ENCODE measurements at regions not wholly inside any gene's neighbourhood (a gene's known extent, or its start where the extent isn't known, plus 50 kb on each side); places are given as distances from the start of the nearest gene placed in this dataset.
"Not testable (repeated sequence)": the region's sequence is repeated elsewhere in the genome, so short reads cannot be mapped to it uniquely, and the experiment has no call there.

DNA sequence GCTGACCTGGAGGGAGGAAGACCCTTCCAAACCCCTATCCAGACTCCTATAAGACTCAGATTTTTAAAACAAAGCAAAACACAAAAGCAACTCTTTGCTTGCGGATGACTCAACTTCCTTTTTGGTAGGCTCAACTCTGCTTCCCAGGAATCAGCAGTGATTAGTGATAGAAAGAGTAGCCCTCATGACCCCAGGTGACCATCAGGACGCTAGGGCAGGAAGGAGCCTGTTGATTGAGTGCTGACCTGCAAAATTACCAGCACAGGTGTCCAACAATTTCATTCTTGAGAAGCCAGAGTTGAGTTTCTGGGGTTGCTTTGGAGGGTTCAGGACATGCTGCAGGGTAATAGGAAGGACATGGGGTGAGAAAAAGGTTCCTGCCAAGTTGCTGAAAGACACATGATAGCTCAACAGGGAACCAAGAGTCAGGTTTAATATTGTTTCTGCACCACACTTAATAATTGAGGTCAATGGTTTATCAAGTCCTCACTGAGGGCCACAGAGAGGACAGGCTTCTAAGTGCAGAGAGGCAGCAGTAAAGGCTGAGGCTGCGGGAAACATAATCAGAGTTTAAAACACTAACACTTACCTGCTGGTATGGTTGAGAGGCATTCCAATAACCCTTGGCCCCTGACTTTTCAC is 67.4 kb upstream of the BMP2 start:
- peaks cover 22% of the 10 kb centered on the region; the same call in 1 of the 2 replicates for H3K4me1 ChIP-seq (ENCODE audit: insufficient read depth, low read length)
- H3K36me3 ChIP-seq (ENCODE audit: insufficient read depth, low read length) = no peaks in the 10 kb centered on the region
- H3K9ac ChIP-seq (ENCODE audit: low read depth, low read length) = no peak overlapping the region
- no peaks in the 10 kb centered on the region for H3K9me3 ChIP-seq (ENCODE audit: control insufficient read depth, insufficient read depth, low read length)

DNA sequence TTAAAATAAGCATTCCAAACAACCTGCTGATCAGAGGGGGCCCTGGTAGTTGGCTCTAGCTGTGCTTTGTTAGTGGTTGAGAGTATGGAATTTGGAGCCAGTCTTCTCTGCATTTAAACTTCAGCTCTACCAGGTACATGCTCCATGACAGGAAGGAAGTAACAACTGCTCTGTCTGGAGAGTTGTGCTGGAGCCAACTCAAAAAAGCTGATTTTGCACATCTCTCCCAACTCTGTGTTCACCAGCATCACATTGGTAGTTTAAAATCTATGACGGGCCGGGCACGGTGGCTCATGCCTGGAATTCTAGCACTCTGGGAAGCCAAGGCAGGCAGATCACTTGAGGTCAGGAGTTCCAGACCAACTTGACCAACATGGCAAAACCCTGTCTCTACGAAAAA is 68.8 kb upstream of the BMP2 start:
- H3K9me3 ChIP-seq (ENCODE audit: control insufficient read depth, insufficient read depth, low read length) = no peaks in the 10 kb centered on the region
- H3K36me3 ChIP-seq (ENCODE audit: insufficient read depth, low read length) = no peaks in the 10 kb centered on the region
- peaks cover 22% of the 10 kb centered on the region; the same call in 1 of the 2 replicates for H3K4me1 ChIP-seq (ENCODE audit: insufficient read depth, low read length)
- no peak overlapping the region for H3K9ac ChIP-seq (ENCODE audit: low read depth, low read length)

DNA sequence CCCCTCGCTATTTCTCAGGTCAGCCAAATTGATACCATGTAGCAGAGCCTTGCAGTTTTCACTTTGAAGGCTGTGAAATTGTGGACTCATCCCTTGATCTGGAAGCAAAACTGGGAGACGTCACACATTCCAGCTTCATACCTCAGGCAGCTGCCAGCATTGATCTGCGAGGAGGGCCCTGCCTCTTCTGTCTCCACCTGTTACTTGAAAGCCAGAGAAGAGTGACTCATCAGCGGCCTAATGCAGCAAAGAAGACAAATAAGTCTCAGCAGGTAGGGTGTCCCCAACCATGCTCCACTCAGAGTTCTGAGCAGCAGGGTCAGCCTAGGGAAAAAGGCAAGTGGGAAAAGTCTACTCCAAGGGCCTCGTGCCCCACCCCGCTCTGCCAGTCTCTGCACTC is 69.4 kb upstream of the BMP2 start:
- no peaks in the 10 kb centered on the region for H3K9me3 ChIP-seq (ENCODE audit: control insufficient read depth, insufficient read depth, low read length)
- H3K9ac ChIP-seq (ENCODE audit: low read depth, low read length) = no peak overlapping the region
- H3K36me3 ChIP-seq (ENCODE audit: insufficient read depth, low read length) = no peaks in the 10 kb centered on the region
- H3K4me1 ChIP-seq (ENCODE audit: insufficient read depth, low read length) = peaks cover 27% of the 10 kb centered on the region

DNA sequence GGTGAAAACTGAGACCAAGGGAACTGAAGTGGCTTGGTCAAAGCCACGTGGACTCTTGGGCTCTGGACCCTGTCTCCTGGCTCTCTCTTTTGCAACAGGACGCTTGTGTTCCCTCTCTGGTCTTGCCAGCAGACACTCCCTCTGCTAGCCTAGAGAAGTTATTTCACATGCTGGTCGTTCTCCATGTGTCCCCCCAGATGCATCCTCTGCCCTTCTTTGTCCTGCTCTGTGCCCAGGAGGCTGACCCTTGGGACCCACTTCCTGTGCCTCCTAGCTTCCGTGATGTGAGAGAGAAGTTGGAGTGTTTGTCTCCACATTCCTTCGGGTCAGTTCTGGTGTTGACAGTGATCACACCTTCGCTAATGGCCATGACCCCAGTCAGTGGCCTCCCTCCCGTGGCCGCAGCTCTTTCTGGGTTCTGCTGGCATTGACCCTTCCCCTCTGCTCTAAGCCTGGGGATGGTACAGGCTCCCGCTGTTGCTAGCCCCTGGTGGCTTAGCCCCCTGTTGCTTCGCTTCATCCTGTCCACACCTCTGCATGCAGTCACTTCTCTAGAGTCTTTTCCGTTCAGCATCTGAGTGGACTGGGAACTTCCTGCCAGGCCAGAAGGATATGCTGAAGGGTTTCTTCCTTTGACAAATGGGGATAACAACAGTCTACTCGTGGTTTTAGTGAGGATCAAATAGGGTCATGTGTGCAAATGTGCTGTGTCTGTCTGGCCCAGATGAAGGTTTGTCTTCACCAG is 70.1 kb upstream of the BMP2 start:
- H3K36me3 ChIP-seq (ENCODE audit: insufficient read depth, low read length) = no peaks in the 10 kb centered on the region
- H3K9ac ChIP-seq (ENCODE audit: low read depth, low read length) = no peak overlapping the region
- no peaks in the 10 kb centered on the region for H3K9me3 ChIP-seq (ENCODE audit: control insufficient read depth, insufficient read depth, low read length)
- H3K4me1 ChIP-seq (ENCODE audit: insufficient read depth, low read length) = peaks cover 28% of the 10 kb centered on the region

DNA sequence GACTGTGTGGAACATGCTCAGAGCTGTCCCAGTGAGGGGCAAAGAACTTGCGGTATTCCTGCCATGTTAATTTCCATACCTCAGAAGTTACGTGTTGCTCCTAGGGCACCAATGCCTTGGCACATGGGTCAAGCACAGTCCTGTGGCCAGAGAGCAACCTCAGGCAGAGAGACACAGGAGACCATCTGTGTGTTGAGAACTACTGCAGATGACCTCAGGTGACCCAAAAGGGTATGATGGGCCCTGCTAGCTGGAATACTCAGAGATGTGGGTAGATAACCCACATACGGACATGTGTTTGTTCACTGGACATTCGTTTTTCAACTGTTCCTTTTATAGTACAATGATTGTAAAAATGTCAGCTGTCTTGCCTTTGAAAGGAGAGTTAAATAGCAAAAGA is 71.5 kb upstream of the BMP2 start:
- H3K36me3 ChIP-seq (ENCODE audit: insufficient read depth, low read length) = no peaks in the 10 kb centered on the region
- no peaks in the 10 kb centered on the region for H3K9me3 ChIP-seq (ENCODE audit: control insufficient read depth, insufficient read depth, low read length)
- no peak overlapping the region for H3K9ac ChIP-seq (ENCODE audit: low read depth, low read length)
- peaks cover 28% of the 10 kb centered on the region for H3K4me1 ChIP-seq (ENCODE audit: insufficient read depth, low read length)

DNA sequence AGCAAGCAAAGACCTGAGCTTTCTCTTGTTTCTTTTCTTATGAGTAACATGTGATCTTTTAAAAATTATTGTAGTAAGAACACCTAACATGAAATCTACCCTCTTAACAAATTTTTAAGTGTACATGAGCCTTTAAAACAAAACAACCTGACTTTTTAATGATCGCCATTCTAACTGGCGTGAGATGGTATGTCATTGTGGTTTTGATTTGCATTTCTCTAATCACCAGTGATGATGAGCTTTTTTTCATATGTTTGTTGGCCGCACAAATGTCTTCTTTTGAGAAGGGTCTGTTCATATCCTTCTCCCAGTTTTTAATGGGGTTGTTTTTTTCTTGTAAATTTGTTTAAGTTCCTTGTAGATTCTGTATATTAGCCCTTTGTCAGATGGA is 73.7 kb upstream of the BMP2 start:
- not testable (repeated sequence) for H3K9ac ChIP-seq (ENCODE audit: low read depth, low read length); H3K9me3 ChIP-seq (ENCODE audit: control insufficient read depth, insufficient read depth, low read length); H3K36me3 ChIP-seq (ENCODE audit: insufficient read depth, low read length)
- H3K4me1 ChIP-seq (ENCODE audit: insufficient read depth, low read length) = peaks cover 22% of the 10 kb centered on the region

DNA sequence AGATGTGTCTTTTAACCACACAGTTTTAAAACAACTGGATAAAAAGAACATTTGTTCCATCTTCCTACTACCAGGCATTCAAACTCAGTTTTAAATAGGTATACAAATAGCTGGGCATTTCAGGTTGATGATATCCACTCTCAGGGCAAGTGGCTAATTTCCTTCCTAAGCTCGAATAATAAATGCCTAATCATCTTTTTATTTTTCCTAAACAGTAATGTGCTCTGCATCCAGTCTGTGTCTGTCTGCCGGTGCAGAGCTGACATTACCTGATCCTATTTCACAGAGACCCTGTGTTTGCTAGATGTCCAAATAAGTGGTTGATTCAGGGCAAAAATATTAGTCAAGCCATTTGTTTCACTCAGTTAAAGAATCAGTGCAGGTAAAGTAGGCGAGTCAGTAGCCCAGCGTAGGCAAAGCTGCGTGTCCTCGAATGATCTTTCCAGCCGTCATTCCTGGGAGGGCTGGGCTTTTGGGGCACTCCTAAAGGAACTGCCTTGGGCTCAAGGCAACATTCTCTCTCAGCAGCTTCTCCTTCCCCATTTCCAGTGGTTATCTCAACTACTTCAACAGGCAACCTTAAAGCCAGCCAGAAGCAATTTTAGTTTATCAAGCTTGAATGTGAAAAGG is 74.2 kb upstream of the BMP2 start:
- Histone ChIP-seq H3K9ac (ENCODE audit: low read depth, low read length) (no peak overlapping the region), H3K4me1 (ENCODE audit: insufficient read depth, low read length) (peaks cover 17% of the 10 kb centered on the region), H3K36me3 (ENCODE audit: insufficient read depth, low read length) (no peaks in the 10 kb centered on the region), H3K9me3 (ENCODE audit: control insufficient read depth, insufficient read depth, low read length) (no peaks in the 10 kb centered on the region)

DNA sequence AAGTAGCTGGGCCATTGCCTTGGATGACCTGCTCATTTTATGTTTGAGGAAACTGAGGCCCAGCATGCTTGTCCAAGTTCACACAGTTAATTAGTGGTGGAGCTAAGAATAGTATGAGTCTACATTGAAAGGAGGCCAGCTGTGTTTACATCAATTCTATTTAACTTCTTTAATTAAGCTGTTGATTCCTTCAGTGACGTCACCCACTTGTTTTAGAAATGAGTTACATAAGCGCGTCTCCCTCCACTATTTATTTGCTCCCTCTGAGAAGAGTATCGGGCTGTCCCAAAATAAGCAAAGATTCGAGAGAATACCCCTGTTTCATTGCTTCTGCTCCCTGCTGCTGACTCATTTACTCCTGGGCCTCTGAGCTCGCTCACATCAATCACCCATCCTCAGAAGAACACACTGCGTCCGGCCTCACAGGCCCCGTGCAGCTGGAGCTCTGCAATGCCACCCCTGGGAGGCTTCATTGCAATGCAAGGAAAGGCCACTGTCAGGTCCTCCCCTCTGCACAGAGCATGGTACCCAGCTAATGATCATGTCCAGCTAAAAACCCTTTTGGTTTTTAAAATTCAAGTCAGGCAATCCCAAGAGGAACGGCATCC is 74.8 kb upstream of the BMP2 start:
- H3K9ac ChIP-seq (ENCODE audit: low read depth, low read length) = no peak overlapping the region
- peaks cover 12% of the 10 kb centered on the region for H3K4me1 ChIP-seq (ENCODE audit: insufficient read depth, low read length)
- no peaks in the 10 kb centered on the region for H3K36me3 ChIP-seq (ENCODE audit: insufficient read depth, low read length)
- H3K9me3 ChIP-seq (ENCODE audit: control insufficient read depth, insufficient read depth, low read length) = no peaks in the 10 kb centered on the region

DNA sequence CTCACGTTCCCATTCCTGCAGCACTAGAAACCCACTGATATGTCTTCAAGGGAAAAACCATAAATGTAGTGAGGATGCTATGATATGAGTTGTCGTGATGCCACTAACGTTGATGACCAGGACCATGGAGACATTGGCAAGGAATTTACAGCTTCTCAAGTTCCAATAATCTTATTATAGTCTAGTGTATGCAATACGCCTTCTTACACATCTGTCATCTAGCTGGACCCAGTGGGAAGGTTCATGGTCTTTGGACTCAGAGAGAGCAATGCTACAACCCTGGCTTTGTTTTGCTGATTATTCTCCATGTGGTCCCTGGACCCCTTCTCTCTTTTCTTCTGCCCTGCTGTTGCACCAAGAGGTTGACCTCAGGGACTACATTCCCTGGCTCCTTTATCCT is 76.0 kb upstream of the BMP2 start:
- no peak overlapping the region for H3K9ac ChIP-seq (ENCODE audit: low read depth, low read length)
- no peaks in the 10 kb centered on the region for H3K36me3 ChIP-seq (ENCODE audit: insufficient read depth, low read length)
- H3K9me3 ChIP-seq (ENCODE audit: control insufficient read depth, insufficient read depth, low read length) = no peaks in the 10 kb centered on the region
- peaks cover 6% of the 10 kb centered on the region; the same call in 1 of the 2 replicates for H3K4me1 ChIP-seq (ENCODE audit: insufficient read depth, low read length)

DNA sequence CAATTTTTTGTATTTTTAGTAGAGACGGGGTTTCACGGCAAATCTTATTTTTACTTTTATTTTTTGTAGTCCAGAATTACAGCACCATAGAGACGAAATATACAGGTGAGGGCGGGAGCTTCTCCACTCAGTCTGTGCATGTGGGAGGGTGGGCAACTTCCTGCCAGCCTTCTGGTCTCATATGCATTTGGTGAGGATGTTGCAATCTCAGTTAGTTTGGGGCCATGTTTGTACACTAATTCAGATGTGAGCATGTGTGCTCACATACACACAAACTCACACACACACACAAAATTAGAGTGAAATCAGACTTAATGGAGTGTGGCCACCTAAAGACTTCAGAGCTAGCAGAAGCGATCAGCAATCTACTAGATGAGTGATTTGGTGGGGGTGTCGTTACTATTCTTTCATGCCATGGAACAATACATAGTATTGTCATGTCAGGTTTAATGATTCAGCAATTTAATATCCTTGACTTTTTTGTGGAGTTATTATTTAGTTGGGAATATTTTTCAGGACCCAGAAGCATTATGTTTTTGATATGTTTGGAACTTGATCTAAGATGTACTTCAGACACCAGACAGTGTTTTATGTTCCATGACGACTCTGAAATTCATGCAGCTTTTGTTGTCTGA is 78.0 kb upstream of the BMP2 start:
- H3K9ac ChIP-seq (ENCODE audit: low read depth, low read length) = no peak overlapping the region
- peaks cover 6% of the 10 kb centered on the region; the same call in 1 of the 2 replicates for H3K4me1 ChIP-seq (ENCODE audit: insufficient read depth, low read length)
- no peaks in the 10 kb centered on the region for H3K9me3 ChIP-seq (ENCODE audit: control insufficient read depth, insufficient read depth, low read length)
- H3K36me3 ChIP-seq (ENCODE audit: insufficient read depth, low read length) = no peaks in the 10 kb centered on the region

DNA sequence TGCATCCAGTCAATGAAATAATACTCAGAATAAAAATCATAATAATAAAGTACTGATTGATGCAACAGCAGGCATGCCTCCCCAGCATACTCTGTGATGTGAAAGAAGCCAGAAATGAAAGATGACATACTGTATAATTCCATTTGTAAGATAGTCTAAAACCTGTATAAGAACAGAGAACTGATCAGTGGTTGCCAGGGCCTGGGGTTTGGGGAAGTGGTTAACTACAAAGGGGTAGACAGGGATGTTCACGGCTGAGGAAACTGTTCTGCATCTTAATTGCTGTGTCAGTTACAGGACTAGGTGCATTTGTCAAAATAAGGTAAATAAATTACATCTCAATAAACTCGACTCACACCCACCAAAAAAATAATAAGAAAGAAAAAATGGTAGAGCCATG is 81.3 kb upstream of the BMP2 start:
- Histone ChIP-seq H3K36me3 (ENCODE audit: insufficient read depth, low read length) (no peaks in the 10 kb centered on the region), H3K9ac (ENCODE audit: low read depth, low read length) (no peak overlapping the region), H3K9me3 (ENCODE audit: control insufficient read depth, insufficient read depth, low read length) (no peaks in the 10 kb centered on the region), H3K4me1 (ENCODE audit: insufficient read depth, low read length) (no peaks in the 10 kb centered on the region)

DNA sequence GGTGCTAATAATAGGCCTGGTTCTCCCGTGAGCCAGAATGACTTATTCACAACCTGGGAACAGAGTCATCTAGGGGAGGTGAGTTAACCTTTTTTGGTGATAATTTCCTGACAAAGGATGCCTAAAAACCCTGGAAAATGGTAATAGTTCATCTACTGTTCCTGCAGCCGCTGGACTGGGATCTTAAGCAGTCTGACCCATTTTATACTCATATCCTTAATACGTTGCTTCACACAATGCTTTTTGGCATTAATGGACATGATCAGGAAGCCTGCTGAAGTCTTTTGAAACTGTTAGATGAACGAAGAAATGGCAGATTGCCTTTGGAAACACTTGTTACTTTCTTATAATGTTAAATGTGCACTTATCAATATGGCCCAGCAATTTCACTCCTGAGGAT is 81.9 kb upstream of the BMP2 start:
- Histone ChIP-seq H3K4me1 (ENCODE audit: insufficient read depth, low read length) (no peaks in the 10 kb centered on the region), H3K9me3 (ENCODE audit: control insufficient read depth, insufficient read depth, low read length) (no peaks in the 10 kb centered on the region), H3K9ac (ENCODE audit: low read depth, low read length) (no peak overlapping the region), H3K36me3 (ENCODE audit: insufficient read depth, low read length) (no peaks in the 10 kb centered on the region)

DNA sequence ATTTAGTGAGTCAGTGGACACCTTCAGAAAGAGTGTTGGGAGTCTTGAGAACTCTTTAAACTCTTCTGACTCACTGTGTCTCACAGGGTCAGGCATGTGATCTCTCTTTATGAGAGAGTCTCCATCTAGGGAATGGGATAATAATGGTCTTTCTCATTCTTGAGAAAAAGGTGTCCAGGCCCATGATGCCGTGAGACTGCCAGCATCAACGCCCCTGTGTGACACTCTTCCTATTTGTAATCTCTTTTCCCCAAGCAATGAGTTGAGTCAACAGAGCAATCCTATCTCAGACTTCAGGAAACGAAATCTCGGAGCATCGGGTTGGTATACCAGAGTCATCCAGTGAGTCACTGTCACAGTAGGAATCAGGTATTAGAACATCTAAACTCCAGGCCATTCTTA is 82.3 kb upstream of the BMP2 start:
- H3K36me3 ChIP-seq (ENCODE audit: insufficient read depth, low read length) = no peaks in the 10 kb centered on the region

More for the DNA sequence above, 82.3 kb upstream of the BMP2 start:
- Histone ChIP-seq H3K9ac (ENCODE audit: low read depth, low read length) (no peak overlapping the region), H3K9me3 (ENCODE audit: control insufficient read depth, insufficient read depth, low read length) (no peaks in the 10 kb centered on the region), H3K4me1 (ENCODE audit: insufficient read depth, low read length) (no peaks in the 10 kb centered on the region)

All from ES-I3 (cell line).